ENCODE measurements at regions not wholly inside any gene's neighbourhood (a gene's known extent, or its start where the extent isn't known, plus 50 kb on each side); places are given as distances from the start of the nearest gene placed in this dataset.
"Not testable (repeated sequence)": the region's sequence is repeated elsewhere in the genome, so short reads cannot be mapped to it uniquely, and the experiment has no call there.

GRCh38 chr3:118151164-118151563, 883.5 kb downstream of the IGSF11 start:
- Histone ChIP-seq H3K4me1 (ENCODE audit: insufficient read depth, low read length) (no peaks in the 10 kb centered on the region), H3K4me3 (ENCODE audit: low read length) (no peak overlapping the region), H3K27ac (ENCODE audit: low read depth in 1 of 2, low read length in 2 of 2) (no peak overlapping the region), H3K36me3 (ENCODE audit: insufficient read depth, low read length) (no peaks in the 10 kb centered on the region), H3K9me3 (ENCODE audit: control insufficient read depth in 1 of 2, insufficient read depth in 1 of 2, low read length in 2 of 2) (no peaks in the 10 kb centered on the region), H3K27me3 (ENCODE audit: control insufficient read depth in 1 of 2, insufficient read depth in 2 of 2, low read length in 2 of 2) (no peaks in the 10 kb centered on the region)
- Mint-ChIP-seq H3K27me3 (no peaks in the 10 kb centered on the region), H3K36me3 (ENCODE audit: low read depth) (no peaks in the 10 kb centered on the region), H3K4me1 (ENCODE audit: low read depth) (no peaks in the 10 kb centered on the region), H3K27ac (no peak overlapping the region), H3K9me3 (peaks cover 6% of the 10 kb centered on the region), H3K4me3 (no peak overlapping the region)
- no peak for TF ChIP-seq CTCF (IDR thresholded peaks at IDR 0.05)
- ATAC-seq (ENCODE audit: poor library complexity) (no peak), DNase-seq (no peak)
- POLR2A ChIA-PET: no interaction called here
- CTCF ChIA-PET: no interaction called here
- intact Hi-C loops (cut with DNase I, micrococcal nuclease): no loop called here

GRCh38 chr3:118162627-118163588, 871.7 kb downstream of the IGSF11 start:
- ATAC-seq (ENCODE audit: poor library complexity); H3K4me3 Mint-ChIP-seq; H3K9me3 ChIP-seq (ENCODE audit: control insufficient read depth in 1 of 2, insufficient read depth in 1 of 2, low read length in 2 of 2); H3K4me3 ChIP-seq (ENCODE audit: low read length); H3K36me3 ChIP-seq (ENCODE audit: insufficient read depth, low read length); H3K27me3 ChIP-seq (ENCODE audit: control insufficient read depth in 1 of 2, insufficient read depth in 2 of 2, low read length in 2 of 2); CTCF ChIA-PET; H3K27ac Mint-ChIP-seq; H3K27ac ChIP-seq (ENCODE audit: low read depth in 1 of 2, low read length in 2 of 2); intact Hi-C loops (cut with DNase I, micrococcal nuclease); H3K4me1 Mint-ChIP-seq (ENCODE audit: low read depth); POLR2A ChIA-PET; H3K27me3 Mint-ChIP-seq; H3K4me1 ChIP-seq (ENCODE audit: insufficient read depth, low read length); H3K36me3 Mint-ChIP-seq (ENCODE audit: low read depth); DNase-seq: not testable (repeated sequence)
- H3K9me3 Mint-ChIP-seq: peaks cover 11% of the 10 kb centered on the region

- CTCF ChIA-PET: no interaction called here
- H3K27me3 Mint-ChIP-seq: no peaks in the 10 kb centered on the region
- ATAC-seq (ENCODE audit: poor library complexity): no peak
Measured at GRCh38 chr3:118165413-118165812, 869.2 kb downstream of the IGSF11 start.

More at GRCh38 chr3:118165413-118165812, 869.2 kb downstream of the IGSF11 start:
- no peaks in the 10 kb centered on the region for H3K4me1 Mint-ChIP-seq (ENCODE audit: low read depth)
- peaks cover 4% of the 10 kb centered on the region for H3K9me3 Mint-ChIP-seq
- H3K4me1 ChIP-seq (ENCODE audit: insufficient read depth, low read length): no peaks in the 10 kb centered on the region
- H3K9me3 ChIP-seq (ENCODE audit: control insufficient read depth in 1 of 2, insufficient read depth in 1 of 2, low read length in 2 of 2): peaks cover 0 to 10% of the 10 kb centered on the region in 2 experiments
- DNase-seq: no peak
- no peak for TF ChIP-seq CTCF (IDR thresholded peaks at IDR 0.05)
- no peaks in the 10 kb centered on the region for H3K36me3 Mint-ChIP-seq (ENCODE audit: low read depth)
- H3K27ac Mint-ChIP-seq: no peak overlapping the region
- intact Hi-C loops (cut with DNase I, micrococcal nuclease): no loop called here
- POLR2A ChIA-PET: no interaction called here
- H3K27ac ChIP-seq (ENCODE audit: low read depth in 1 of 2, low read length in 2 of 2): no peak overlapping the region
- H3K4me3 Mint-ChIP-seq: no peak overlapping the region
- H3K4me3 ChIP-seq (ENCODE audit: low read length): no peak overlapping the region
- no peaks in the 10 kb centered on the region for H3K36me3 ChIP-seq (ENCODE audit: insufficient read depth, low read length)
- H3K27me3 ChIP-seq (ENCODE audit: control insufficient read depth in 1 of 2, insufficient read depth in 2 of 2, low read length in 2 of 2): no peaks in the 10 kb centered on the region

Data from CD4-positive, alpha-beta T cell (primary cell).